Neural cell (in vitro differentiated cells): ENCODE measurements at regions not wholly inside any gene's neighbourhood (a gene's known extent, or its start where the extent isn't known, plus 50 kb on each side); places are given as distances from the start of the nearest gene placed in this dataset.

Source experiments
- H2AFZ ChIP-seq: fragments of 200-600, 300-800 bp; sonication (generic), shearing (Covaris generic); 2 replicates; pipeline ENCODE4 v1.6.0; 2014; ENCODE audit warnings: low read depth, mild to moderate bottlenecking, antibody characterized with exemption, low read length, moderate library complexity
- H3F3A ChIP-seq: fragments of 200-600 bp; shearing (Covaris generic); 2 replicates; pipeline ENCODE4 v1.6.1; 2016; ENCODE audit warnings: mild to moderate bottlenecking, moderate library complexity, mixed read lengths, antibody characterized with exemption, low read length; ENCODE audit not compliant: insufficient read depth, poor library complexity, severe bottlenecking
- H3K27ac ChIP-seq: fragments of 200-600, 300-800 bp; sonication (generic), shearing (Covaris generic); 2 replicates; pipeline ENCODE4 v1.5.1; 2014; ENCODE audit warnings: mild to moderate bottlenecking, low read length, moderate library complexity
- H3K27me3 ChIP-seq: fragments of 300-800, 200-600 bp; sonication (generic), shearing (Covaris generic); 2 replicates; pipeline ENCODE4 v1.6.0; 2014; ENCODE audit warnings: mild to moderate bottlenecking, low read depth, low read length, moderate library complexity; ENCODE audit not compliant: insufficient read depth
- H3K36me3 ChIP-seq: fragments of 300-800, 200-600 bp; sonication (generic), shearing (Covaris generic); 2 replicates; pipeline ENCODE4 v1.5.1; 2014; ENCODE audit warnings: mild to moderate bottlenecking, antibody characterized with exemption, low read length, moderate library complexity; ENCODE audit not compliant: insufficient read depth
- H3K4me2 ChIP-seq: fragments of 300-800, 200-600 bp; sonication (generic), shearing (Covaris generic); 2 replicates; pipeline ENCODE4 v1.6.0; 2014; ENCODE audit warnings: mild to moderate bottlenecking, low read length
- H3K4me3 ChIP-seq: fragments of 300-800, 200-600 bp; sonication (generic), shearing (Covaris generic); 2 replicates; pipeline ENCODE4 v1.5.1; 2014; ENCODE audit warnings: mild to moderate bottlenecking, low read length, moderate library complexity
- H3K79me2 ChIP-seq: fragments of 200-600 bp; shearing (Covaris generic); replicated peaks from 2 replicates; pipeline ENCODE4 v1.6.0; 2014; ENCODE audit warnings: mild to moderate bottlenecking, low read length, moderate library complexity; ENCODE audit not compliant: insufficient read depth
- H3K9ac ChIP-seq: fragments of 300-800, 200-600 bp; sonication (generic), shearing (Covaris generic); 2 replicates; pipeline ENCODE4 v1.6.1; 2016; ENCODE audit warnings: mild to moderate bottlenecking, low read length, mixed read lengths
- H3K9me2 ChIP-seq: fragments of 200-600 bp; shearing (Covaris generic); 2 replicates; pipeline ENCODE4 v1.6.1; 2016; ENCODE audit warnings: mild to moderate bottlenecking, low read length, mixed read lengths; ENCODE audit not compliant: insufficient read depth
- H3K9me3 ChIP-seq: fragments of 200-600, 300-800 bp; sonication (generic), shearing (Covaris generic); 2 replicates; pipeline ENCODE4 v1.6.1; 2016; ENCODE audit warnings: mild to moderate bottlenecking, mixed run types, low read length, moderate library complexity, mixed read lengths
- H4K20me1 ChIP-seq: fragments of 200-600 bp; shearing (Covaris generic); 2 replicates; pipeline ENCODE4 v1.6.1; 2016; ENCODE audit warnings: mild to moderate bottlenecking, mixed run types; ENCODE audit not compliant: insufficient read depth
- EP300 ChIP-seq: fragments of 450-650 bp; conservative IDR thresholded peaks from 2 replicates; pipeline ENCODE4 v1.6.1; 2014; ENCODE audit warnings: antibody characterized with exemption, mild to moderate bottlenecking, moderate library complexity; ENCODE audit not compliant: poor library complexity, severe bottlenecking
- EZH2 ChIP-seq: fragments of 200-600, 300-800 bp; shearing (Covaris generic), sonication (generic); IDR thresholded peaks from 2 replicates; pipeline ENCODE4 v1.6.1; 2014; ENCODE audit warnings: antibody characterized with exemption, low read length, borderline replicate concordance, mild to moderate bottlenecking; ENCODE audit not compliant: insufficient read depth, poor library complexity, severe bottlenecking
- MXI1 ChIP-seq: fragments of 450-650 bp; conservative IDR thresholded peaks from 2 replicates; pipeline ENCODE4 v1.6.1; 2014; ENCODE audit warnings: antibody characterized with exemption, mild to moderate bottlenecking; ENCODE audit not compliant: poor library complexity, severe bottlenecking
- POLR2AphosphoS5 ChIP-seq: IDR thresholded peaks from 2 replicates; pipeline ENCODE4 v1.6.1; 2012
- RAD21 ChIP-seq: fragments of 450-650 bp; conservative IDR thresholded peaks from 2 replicates; pipeline ENCODE4 v1.6.1; 2014; ENCODE audit warnings: antibody characterized with exemption, mild to moderate bottlenecking, moderate library complexity
- REST ChIP-seq: IDR thresholded peaks from 2 replicates; pipeline ENCODE4 v1.6.1; 2012; ENCODE audit warnings: borderline replicate concordance
- SMC3 ChIP-seq: fragments of 450-650 bp; conservative IDR thresholded peaks from 2 replicates; pipeline ENCODE4 v1.6.1; 2014; ENCODE audit warnings: antibody characterized with exemption, mild to moderate bottlenecking, moderate library complexity; ENCODE audit not compliant: poor library complexity
- TAF1 ChIP-seq: IDR thresholded peaks from 2 replicates; pipeline ENCODE4 v1.6.1; 2012; ENCODE audit warnings: low read depth
- TF ChIP-seq, protein P1 (sequence below): fragments of 450-650 bp; IDR thresholded peaks from 2 replicates; pipeline ENCODE4 v1.5.1; 2014; ENCODE audit warnings: antibody characterized with exemption, mild to moderate bottlenecking, moderate library complexity; ENCODE audit not compliant: poor library complexity, severe bottlenecking

DNA sequence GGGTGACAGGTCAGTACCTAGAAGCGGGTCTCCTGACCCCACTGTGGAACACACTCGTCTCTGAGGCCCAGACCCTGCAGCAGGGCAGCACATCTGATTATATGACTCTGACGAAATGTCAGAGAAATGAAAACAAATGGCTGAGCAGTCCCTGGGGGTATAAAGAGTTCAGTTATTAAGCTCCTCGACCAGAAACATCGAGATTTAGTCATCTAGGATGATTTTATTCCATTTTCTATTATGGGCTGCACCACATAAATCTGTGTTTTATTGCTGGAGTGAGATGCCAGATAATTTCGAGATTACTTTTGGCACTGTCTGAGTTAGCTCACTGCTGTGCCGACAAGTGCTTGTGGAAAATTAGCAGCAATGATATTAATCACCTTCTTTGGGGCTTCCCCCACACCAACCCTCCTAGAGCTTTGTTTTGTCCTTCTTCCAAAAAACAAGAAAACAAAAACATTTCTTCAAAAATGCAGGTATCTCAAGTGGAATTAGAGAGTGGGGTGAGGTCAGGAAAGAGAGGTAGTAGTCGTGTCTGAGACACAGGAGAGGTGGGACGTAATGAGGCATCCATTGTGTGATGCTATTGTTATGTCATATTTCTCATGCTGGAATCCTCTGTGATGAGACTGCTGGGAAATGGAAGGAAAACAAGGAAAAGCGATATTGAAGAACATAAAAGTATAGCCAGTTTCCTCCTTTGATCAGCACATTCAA, 495.5 kb downstream of the DMAC1 start:
- TF ChIP-seq SMC3, result no peak
- no peak for TF ChIP-seq TAF1
- no peak for TF ChIP-seq EP300
- TF ChIP-seq EZH2, result no peak
- TF ChIP-seq MXI1, result no peak
- TF ChIP-seq RAD21, result no peak
- TF ChIP-seq, protein P1, sequence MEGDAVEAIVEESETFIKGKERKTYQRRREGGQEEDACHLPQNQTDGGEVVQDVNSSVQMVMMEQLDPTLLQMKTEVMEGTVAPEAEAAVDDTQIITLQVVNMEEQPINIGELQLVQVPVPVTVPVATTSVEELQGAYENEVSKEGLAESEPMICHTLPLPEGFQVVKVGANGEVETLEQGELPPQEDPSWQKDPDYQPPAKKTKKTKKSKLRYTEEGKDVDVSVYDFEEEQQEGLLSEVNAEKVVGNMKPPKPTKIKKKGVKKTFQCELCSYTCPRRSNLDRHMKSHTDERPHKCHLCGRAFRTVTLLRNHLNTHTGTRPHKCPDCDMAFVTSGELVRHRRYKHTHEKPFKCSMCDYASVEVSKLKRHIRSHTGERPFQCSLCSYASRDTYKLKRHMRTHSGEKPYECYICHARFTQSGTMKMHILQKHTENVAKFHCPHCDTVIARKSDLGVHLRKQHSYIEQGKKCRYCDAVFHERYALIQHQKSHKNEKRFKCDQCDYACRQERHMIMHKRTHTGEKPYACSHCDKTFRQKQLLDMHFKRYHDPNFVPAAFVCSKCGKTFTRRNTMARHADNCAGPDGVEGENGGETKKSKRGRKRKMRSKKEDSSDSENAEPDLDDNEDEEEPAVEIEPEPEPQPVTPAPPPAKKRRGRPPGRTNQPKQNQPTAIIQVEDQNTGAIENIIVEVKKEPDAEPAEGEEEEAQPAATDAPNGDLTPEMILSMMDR, result no peak
- TF ChIP-seq POLR2AphosphoS5, result no peak
- TF ChIP-seq REST, result no peak
- no peaks in the 10 kb centered on the region for H4K20me1 ChIP-seq
- H2AFZ ChIP-seq, result no peak overlapping the region
- no peaks in the 10 kb centered on the region for H3F3A ChIP-seq
- H3K9me3 ChIP-seq, result no peaks in the 10 kb centered on the region
- H3K4me2 ChIP-seq, result no peak overlapping the region
- no peaks in the 10 kb centered on the region for H3K27me3 ChIP-seq
- no peaks in the 10 kb centered on the region for H3K79me2 ChIP-seq
- H3K9me2 ChIP-seq, result no peaks in the 10 kb centered on the region
- H3K36me3 ChIP-seq, result no peaks in the 10 kb centered on the region
- H3K27ac ChIP-seq, result no peak overlapping the region
- H3K4me3 ChIP-seq, result no peak overlapping the region
- H3K9ac ChIP-seq, result no peak overlapping the region

GRCh38 chr9:7300484-7300883, 499.1 kb downstream of the DMAC1 start:
- Histone ChIP-seq H3K9ac (no peak overlapping the region), H3K27me3 (no peaks in the 10 kb centered on the region)

More at GRCh38 chr9:7300484-7300883, 499.1 kb downstream of the DMAC1 start:
- H3K27ac ChIP-seq, result no peak overlapping the region
- no peaks in the 10 kb centered on the region for H4K20me1 ChIP-seq
- no peaks in the 10 kb centered on the region for H3K36me3 ChIP-seq
- TF ChIP-seq POLR2AphosphoS5, result no peak
- no peak for TF ChIP-seq MXI1
- no peak for TF ChIP-seq TAF1
- H3K9me3 ChIP-seq, result no peaks in the 10 kb centered on the region
- H3K4me3 ChIP-seq, result no peak overlapping the region
- no peaks in the 10 kb centered on the region for H3K9me2 ChIP-seq
- H3F3A ChIP-seq, result no peaks in the 10 kb centered on the region
- no peak overlapping the region for H3K4me2 ChIP-seq
- H3K79me2 ChIP-seq, result no peaks in the 10 kb centered on the region
- H2AFZ ChIP-seq, result no peak overlapping the region
